ENCODE measurements at regions not wholly inside any gene's neighbourhood (a gene's known extent, or its start where the extent isn't known, plus 50 kb on each side); places are given as distances from the start of the nearest gene placed in this dataset.

- no peak for DNase-seq (ENCODE audit: low read depth, low spot score)
These were observed 439.2 kb downstream of the SETBP1 start for GRCh38 chr18:45119876-45120275.

GRCh38 chr18:45121146-45121545, 440.5 kb downstream of the SETBP1 start:
- DNase-seq (ENCODE audit: low read depth, low spot score): no peak

GRCh38 chr18:45122506-45122905, 441.8 kb downstream of the SETBP1 start:
- no peak for DNase-seq (ENCODE audit: low read depth, low spot score)

- no peak for DNase-seq (ENCODE audit: low read depth, low spot score)
These were observed 446.7 kb downstream of the SETBP1 start for GRCh38 chr18:45127405-45127804.

GRCh38 chr18:45133276-45133675, 452.6 kb downstream of the SETBP1 start:
- no peak for DNase-seq (ENCODE audit: low read depth, low spot score)

- DNase-seq (ENCODE audit: low read depth, low spot score): no peak
These were observed 455.8 kb downstream of the SETBP1 start for GRCh38 chr18:45136381-45137086.

- DNase-seq (ENCODE audit: low read depth, low spot score): no peak
These were observed 456.4 kb downstream of the SETBP1 start for GRCh38 chr18:45137087-45137419.

GRCh38 chr18:45139478-45139877, 458.8 kb downstream of the SETBP1 start:
- DNase-seq (ENCODE audit: low read depth, low spot score): no peak

- no peak for DNase-seq (ENCODE audit: low read depth, low spot score)
These were observed 462.2 kb downstream of the SETBP1 start for GRCh38 chr18:45142868-45143267.

GRCh38 chr18:45149712-45150111, 465.6 kb upstream of the SLC14A2 start:
- no peak for DNase-seq (ENCODE audit: low read depth, low spot score)

- no peak for DNase-seq (ENCODE audit: low read depth, low spot score)
These were observed 463.6 kb upstream of the SLC14A2 start for GRCh38 chr18:45151645-45152044.

GRCh38 chr18:45155526-45155925, 459.8 kb upstream of the SLC14A2 start:
- DNase-seq (ENCODE audit: low read depth, low spot score): no peak

GRCh38 chr18:45156946-45157345, 458.3 kb upstream of the SLC14A2 start:
- DNase-seq (ENCODE audit: low read depth, low spot score): no peak

- DNase-seq (ENCODE audit: low read depth, low spot score): no peak
These were observed 457.7 kb upstream of the SLC14A2 start for GRCh38 chr18:45157576-45157975.

GRCh38 chr18:45161850-45162249, 453.4 kb upstream of the SLC14A2 start:
- DNase-seq (ENCODE audit: low read depth, low spot score): no peak

GRCh38 chr18:45163871-45164270, 451.4 kb upstream of the SLC14A2 start:
- DNase-seq (ENCODE audit: low read depth, low spot score): no peak

- no peak for DNase-seq (ENCODE audit: low read depth, low spot score)
These were observed 450.7 kb upstream of the SLC14A2 start for GRCh38 chr18:45164551-45164950.

- no peak for DNase-seq (ENCODE audit: low read depth, low spot score)
These were observed 450.0 kb upstream of the SLC14A2 start for GRCh38 chr18:45165176-45165713.

- DNase-seq (ENCODE audit: low read depth, low spot score): no peak
These were observed 449.4 kb upstream of the SLC14A2 start for GRCh38 chr18:45165871-45166270.

GRCh38 chr18:45166341-45166835, 448.9 kb upstream of the SLC14A2 start:
- no peak for DNase-seq (ENCODE audit: low read depth, low spot score)

- no peak for DNase-seq (ENCODE audit: low read depth, low spot score)
These were observed 448.3 kb upstream of the SLC14A2 start for GRCh38 chr18:45166836-45167551.

- no peak for DNase-seq (ENCODE audit: low read depth, low spot score)
These were observed 447.5 kb upstream of the SLC14A2 start for GRCh38 chr18:45167631-45168280.
